GM12878 (cell line): ENCODE measurements at regions not wholly inside any gene's neighbourhood (a gene's known extent, or its start where the extent isn't known, plus 50 kb on each side); places are given as distances from the start of the nearest gene placed in this dataset.

Experiments used
- ATAC-seq: fragments of 200-7000 bp; cut with Tn5 transposase; 3 replicates; pipeline ENCODE4 v1.9.1; 2020; ENCODE audit warnings: mild to moderate bottlenecking, moderate library complexity
- BruUV-seq: library from RNA; stranded (reverse); fragments of 400-500 nt; replicated peaks from 2 replicates; lab custom pipeline; 2021; lab: Mats Ljungman, UMichigan
- CTCF ChIA-PET: fragments of 300-600 bp; sonication (Branson Sonifier 250); formaldehyde crosslinking; extraction: SDS; loops from one replicate; lab custom pipeline; 2021; ENCODE audit warnings: inconsistent platforms; lab: Yijun Ruan, JAX
- POLR2A ChIA-PET: fragments of 350-600 bp; formaldehyde crosslinking; extraction: SDS; loops from one replicate; lab custom pipeline; 2021; ENCODE audit warnings: inconsistent platforms; lab: Charles Lee
- RAD21 ChIA-PET: fragments of 300-600 bp; sonication (Branson Sonifier 250); formaldehyde crosslinking; loops from one replicate; lab custom pipeline; 2023; ENCODE audit warnings: antibody characterized with exemption; ENCODE audit not compliant: unreplicated experiment; lab: Charles Lee
- SMC1A ChIA-PET: fragments of 300-600 bp; sonication (Branson Sonifier 250); formaldehyde crosslinking; loops from one replicate; lab custom pipeline; 2023; ENCODE audit not compliant: unreplicated experiment, uncharacterized antibody; lab: Charles Lee
- DNase-seq: peaks from one replicate; pipeline ENCODE4 v3.0.0-alpha.2; 2011; ENCODE audit warnings: low read depth, low spot score
- FAIRE-seq: peaks from 3 replicates; lab custom pipeline; 2011; peaks lifted over from hg19 to GRCh38; lab: Jason Lieb, UNC
- H2AFZ ChIP-seq: 2 replicates; pipeline ENCODE4 v1.6.0; 2011; ENCODE audit warnings: low read depth, low read length, control low read depth; ENCODE audit not compliant: control insufficient read depth
- H3K27ac ChIP-seq: 2 replicates; pipeline ENCODE4 v1.5.1; 2011; ENCODE audit warnings: control low read depth; ENCODE audit not compliant: control insufficient read depth, insufficient read depth
- H3K27me3 ChIP-seq, 2 experiments: replicated peaks in 1 of 2; 2 replicates each; pipeline versions ENCODE4 v1.6.0 to v1.6.1; 2011; ENCODE audit warnings: low read length in 1 of 2; ENCODE audit not compliant: control insufficient read depth in 2 of 2, insufficient read depth in 2 of 2
- H3K36me3 ChIP-seq, 2 experiments: 2 replicates each; pipeline ENCODE4 v1.5.1; 2011; ENCODE audit warnings: low read length in 1 of 2; ENCODE audit not compliant: control insufficient read depth in 2 of 2, insufficient read depth in 2 of 2
- H3K4me1 ChIP-seq: 2 replicates; pipeline ENCODE4 v1.6.1; 2011; ENCODE audit warnings: mild to moderate bottlenecking, low read length, moderate library complexity, mixed read lengths; ENCODE audit not compliant: control insufficient read depth, insufficient read depth
- H3K4me2 ChIP-seq: 2 replicates; pipeline ENCODE4 v1.6.0; 2011; ENCODE audit warnings: control low read depth; ENCODE audit not compliant: control insufficient read depth, insufficient read depth
- H3K4me3 ChIP-seq: fragments of 200-600 bp; sonication (generic); 2 replicates; pipeline ENCODE4 v1.5.1; 2016
- H3K79me2 ChIP-seq: 2 replicates; pipeline ENCODE4 v1.6.0; 2011; ENCODE audit warnings: low read length; ENCODE audit not compliant: control insufficient read depth, insufficient read depth
- H3K9ac ChIP-seq: 2 replicates; pipeline ENCODE4 v1.8.0; 2011; ENCODE audit warnings: low read length, control low read depth, mixed read lengths; ENCODE audit not compliant: control insufficient read depth, insufficient read depth
- H3K9me3 ChIP-seq: replicated peaks from 3 replicates; pipeline ENCODE4 v1.5.1; 2011; ENCODE audit warnings: mild to moderate bottlenecking, low read length; ENCODE audit not compliant: control insufficient read depth, insufficient read depth
- H4K20me1 ChIP-seq: 2 replicates; pipeline ENCODE4 v1.6.0; 2011; ENCODE audit not compliant: control insufficient read depth, insufficient read depth
- ASH2L ChIP-seq: fragments of 300-600, 200-600 bp; sonication (generic); IDR thresholded peaks from 2 replicates; pipeline ENCODE4 v1.6.1; 2017; ENCODE audit warnings: low read depth, mild to moderate bottlenecking, borderline replicate concordance
- BMI1 ChIP-seq: fragments of 450-650 bp; IDR thresholded peaks from 2 replicates; pipeline ENCODE4 v1.6.1; 2016; ENCODE audit warnings: mild to moderate bottlenecking, moderate library complexity, borderline replicate concordance
- CREM ChIP-seq: IDR thresholded peaks from 2 replicates; pipeline ENCODE4 v1.6.1; 2014; ENCODE audit warnings: antibody characterized with exemption, low read depth
- EED ChIP-seq: sonication (generic); IDR thresholded peaks from 2 replicates; pipeline ENCODE4 v1.6.1; 2016; ENCODE audit warnings: antibody characterized with exemption, low read depth
- JUND ChIP-seq: IDR thresholded peaks from 2 replicates; pipeline ENCODE4 v1.6.1; 2012; ENCODE audit warnings: low read depth, mild to moderate bottlenecking, low read length, improper control_type of control experiment, moderate library complexity
- NFIC ChIP-seq: IDR thresholded peaks from 2 replicates; pipeline ENCODE4 v1.6.1; 2012; ENCODE audit warnings: low read depth, mild to moderate bottlenecking, inconsistent platforms, low read length, moderate library complexity
- NFXL1 ChIP-seq: fragments of 450-650 bp; IDR thresholded peaks from 2 replicates; pipeline ENCODE4 v1.6.1; 2017; ENCODE audit warnings: antibody characterized with exemption, mild to moderate bottlenecking, borderline replicate concordance
- STAT1 ChIP-seq: fragments of 450-650 bp; conservative IDR thresholded peaks from 2 replicates; pipeline ENCODE4 v1.6.1; 2014; ENCODE audit warnings: antibody characterized with exemption, mild to moderate bottlenecking
- TCF3 ChIP-seq: IDR thresholded peaks from 2 replicates; pipeline ENCODE4 v1.6.1; 2012; ENCODE audit warnings: low read depth, mild to moderate bottlenecking, low read length, borderline replicate concordance; ENCODE audit not compliant: insufficient read depth
- ZNF274 ChIP-seq: IDR thresholded peaks from one replicate; pipeline ENCODE4 v1.8.0; 2011; ENCODE audit not compliant: insufficient read length, insufficient read depth
- WGBS: methylation state at CpG from one replicate; pipeline ENCODE4 v1.1.6; 2016; ENCODE audit warnings: low lambda C conversion rate; ENCODE audit not compliant: insufficient replicate concordance, insufficient coverage; ENCODE audit errors: missing lambda C conversion rate; 5-methylcytosine and 5-hydroxymethylcytosine counted together
- in situ Hi-C: fragments of 300-500 bp; cut with MboI; formaldehyde crosslinking; loops from 9 replicates; pipeline ENCODE4 v1.14.3; 2018; ENCODE audit warnings: mixed read lengths
- intact Hi-C: fragments of 100-400 bp; cut with micrococcal nuclease; formaldehyde crosslinking; loops from one replicate; pipeline ENCODE4 v1.14.2; 2022; ENCODE audit not compliant: unreplicated experiment
- TF ChIP-seq, protein P1 (sequence below): fragments of 450-650 bp; IDR thresholded peaks from 2 replicates; pipeline ENCODE4 v1.6.1; 2017; ENCODE audit warnings: mild to moderate bottlenecking, low read depth, inconsistent platforms; ENCODE audit not compliant: poor library complexity, severe bottlenecking
- TF ChIP-seq, protein P2 (sequence below): fragments of 450-650 bp; IDR thresholded peaks from 2 replicates; pipeline ENCODE4 v1.6.1; 2016; ENCODE audit warnings: mild to moderate bottlenecking, moderate library complexity, borderline replicate concordance

DNA sequence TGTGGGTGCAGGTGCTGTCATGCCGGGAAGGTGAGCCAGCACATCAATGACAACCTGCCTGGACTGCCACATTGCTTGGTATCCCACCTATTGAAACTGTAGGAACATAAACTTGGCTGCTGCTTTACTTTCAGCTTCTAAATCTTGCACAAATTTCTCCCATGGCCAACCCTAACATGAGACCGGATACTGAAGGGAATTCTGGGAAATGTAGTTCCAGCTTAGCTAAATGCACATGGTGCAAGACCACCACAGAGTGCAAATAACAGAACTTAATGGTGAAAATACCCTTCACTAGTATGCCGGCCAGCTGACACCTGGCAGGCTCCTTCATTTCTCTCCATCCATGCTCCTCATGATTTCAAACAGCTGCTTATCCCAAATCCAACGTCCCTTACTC lies 247.4 kb downstream of the ARRDC4 start:
- no peaks in the 10 kb centered on the region for H3K36me3 ChIP-seq
- no peak overlapping the region for H3K27ac ChIP-seq
- TF ChIP-seq ASH2L: no peak
- no peak for TF ChIP-seq CREM
- no peak for TF ChIP-seq TCF3
- no peak for TF ChIP-seq JUND
- no peak for TF ChIP-seq NFIC
- TF ChIP-seq ZNF274: no peak
- RAD21 ChIA-PET: no interaction called here
- intact Hi-C loops (no loop called here), in situ Hi-C loops (no loop called here)
- no peaks in the 10 kb centered on the region for H3K9me3 ChIP-seq
- FAIRE-seq (no peak), ATAC-seq (no peak), DNase-seq (no peak)
- 14% methylated on average over 4 of the region's 4 CpGs for WGBS
- H3K27me3 ChIP-seq: no peaks in the 10 kb centered on the region
- no TSS peak for BruUV-seq
- H3K79me2 ChIP-seq: no peaks in the 10 kb centered on the region
- no peaks in the 10 kb centered on the region for H3K4me1 ChIP-seq
- SMC1A ChIA-PET: no interaction called here
- no peak overlapping the region for H3K4me3 ChIP-seq
- no peak overlapping the region for H3K9ac ChIP-seq
- CTCF ChIA-PET: no interaction called here
- H3K4me2 ChIP-seq: no peak overlapping the region
- no peaks in the 10 kb centered on the region for H4K20me1 ChIP-seq
- no peak overlapping the region for H2AFZ ChIP-seq
- POLR2A ChIA-PET: no interaction called here

DNA sequence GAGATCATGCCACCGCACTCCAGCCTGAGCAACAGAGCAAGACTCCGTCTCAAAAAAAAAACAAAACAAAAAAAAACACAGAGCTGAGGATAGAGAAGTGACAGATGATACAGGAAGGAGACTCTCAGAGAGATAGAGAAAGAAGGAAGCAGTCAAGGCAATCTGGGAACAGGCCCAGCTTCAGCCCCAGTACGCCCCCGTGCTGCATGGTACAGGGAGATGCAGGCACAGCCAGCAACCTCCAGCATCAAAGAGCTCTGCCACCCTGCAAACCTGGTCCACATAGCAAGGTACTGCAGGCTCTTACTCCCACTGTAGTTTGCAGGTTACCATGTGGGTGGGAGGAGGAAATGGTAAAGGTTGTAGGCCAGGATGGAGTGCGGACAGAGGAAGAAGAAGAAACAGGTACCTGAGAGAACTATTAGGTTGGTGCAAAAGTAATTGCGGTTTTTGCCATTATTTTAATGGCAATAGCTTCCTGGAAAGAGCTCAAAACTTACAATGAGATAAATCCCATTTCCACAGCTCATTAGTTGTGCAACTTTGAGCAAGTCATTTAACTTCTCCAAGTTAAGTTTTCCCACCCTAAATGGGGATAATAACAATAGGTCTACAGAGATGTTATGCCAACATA lies 253.0 kb downstream of the ARRDC4 start:
- Histone ChIP-seq H4K20me1 (no peaks in the 10 kb centered on the region), H3K27ac (no peak overlapping the region), H3K79me2 (no peaks in the 10 kb centered on the region), H3K27me3 (no peaks in the 10 kb centered on the region), H3K9me3 (no peaks in the 10 kb centered on the region), H3K4me1 (no peaks in the 10 kb centered on the region), H3K4me2 (no peak overlapping the region), H3K9ac (no peak overlapping the region), H3K4me3 (no peak overlapping the region), H3K36me3 (no peaks in the 10 kb centered on the region), H2AFZ (no peak overlapping the region)
- FAIRE-seq (no peak), DNase-seq (no peak), ATAC-seq (no peak)
- CTCF ChIA-PET: no interaction called here
- SMC1A ChIA-PET: interaction anchor here (0.6 kb wide), 1 partner anchor 161 kb away, joined by 3 read pairs; no protein-coding TSS in a partner anchor
- no TSS peak for BruUV-seq
- WGBS: 57% methylated on average over 6 of the region's 6 CpGs
- intact Hi-C loops (no loop called here), in situ Hi-C loops (no loop called here)
- POLR2A ChIA-PET: no interaction called here
- RAD21 ChIA-PET: no interaction called here
- TF ChIP-seq EED (no peak), BMI1 (no peak), NFXL1 (no peak), STAT1 (no peak)
- TF ChIP-seq, protein P1, sequence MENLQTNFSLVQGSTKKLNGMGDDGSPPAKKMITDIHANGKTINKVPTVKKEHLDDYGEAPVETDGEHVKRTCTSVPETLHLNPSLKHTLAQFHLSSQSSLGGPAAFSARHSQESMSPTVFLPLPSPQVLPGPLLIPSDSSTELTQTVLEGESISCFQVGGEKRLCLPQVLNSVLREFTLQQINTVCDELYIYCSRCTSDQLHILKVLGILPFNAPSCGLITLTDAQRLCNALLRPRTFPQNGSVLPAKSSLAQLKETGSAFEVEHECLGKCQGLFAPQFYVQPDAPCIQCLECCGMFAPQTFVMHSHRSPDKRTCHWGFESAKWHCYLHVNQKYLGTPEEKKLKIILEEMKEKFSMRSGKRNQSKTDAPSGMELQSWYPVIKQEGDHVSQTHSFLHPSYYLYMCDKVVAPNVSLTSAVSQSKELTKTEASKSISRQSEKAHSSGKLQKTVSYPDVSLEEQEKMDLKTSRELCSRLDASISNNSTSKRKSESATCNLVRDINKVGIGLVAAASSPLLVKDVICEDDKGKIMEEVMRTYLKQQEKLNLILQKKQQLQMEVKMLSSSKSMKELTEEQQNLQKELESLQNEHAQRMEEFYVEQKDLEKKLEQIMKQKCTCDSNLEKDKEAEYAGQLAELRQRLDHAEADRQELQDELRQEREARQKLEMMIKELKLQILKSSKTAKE: no peak
- TF ChIP-seq, protein P2, sequence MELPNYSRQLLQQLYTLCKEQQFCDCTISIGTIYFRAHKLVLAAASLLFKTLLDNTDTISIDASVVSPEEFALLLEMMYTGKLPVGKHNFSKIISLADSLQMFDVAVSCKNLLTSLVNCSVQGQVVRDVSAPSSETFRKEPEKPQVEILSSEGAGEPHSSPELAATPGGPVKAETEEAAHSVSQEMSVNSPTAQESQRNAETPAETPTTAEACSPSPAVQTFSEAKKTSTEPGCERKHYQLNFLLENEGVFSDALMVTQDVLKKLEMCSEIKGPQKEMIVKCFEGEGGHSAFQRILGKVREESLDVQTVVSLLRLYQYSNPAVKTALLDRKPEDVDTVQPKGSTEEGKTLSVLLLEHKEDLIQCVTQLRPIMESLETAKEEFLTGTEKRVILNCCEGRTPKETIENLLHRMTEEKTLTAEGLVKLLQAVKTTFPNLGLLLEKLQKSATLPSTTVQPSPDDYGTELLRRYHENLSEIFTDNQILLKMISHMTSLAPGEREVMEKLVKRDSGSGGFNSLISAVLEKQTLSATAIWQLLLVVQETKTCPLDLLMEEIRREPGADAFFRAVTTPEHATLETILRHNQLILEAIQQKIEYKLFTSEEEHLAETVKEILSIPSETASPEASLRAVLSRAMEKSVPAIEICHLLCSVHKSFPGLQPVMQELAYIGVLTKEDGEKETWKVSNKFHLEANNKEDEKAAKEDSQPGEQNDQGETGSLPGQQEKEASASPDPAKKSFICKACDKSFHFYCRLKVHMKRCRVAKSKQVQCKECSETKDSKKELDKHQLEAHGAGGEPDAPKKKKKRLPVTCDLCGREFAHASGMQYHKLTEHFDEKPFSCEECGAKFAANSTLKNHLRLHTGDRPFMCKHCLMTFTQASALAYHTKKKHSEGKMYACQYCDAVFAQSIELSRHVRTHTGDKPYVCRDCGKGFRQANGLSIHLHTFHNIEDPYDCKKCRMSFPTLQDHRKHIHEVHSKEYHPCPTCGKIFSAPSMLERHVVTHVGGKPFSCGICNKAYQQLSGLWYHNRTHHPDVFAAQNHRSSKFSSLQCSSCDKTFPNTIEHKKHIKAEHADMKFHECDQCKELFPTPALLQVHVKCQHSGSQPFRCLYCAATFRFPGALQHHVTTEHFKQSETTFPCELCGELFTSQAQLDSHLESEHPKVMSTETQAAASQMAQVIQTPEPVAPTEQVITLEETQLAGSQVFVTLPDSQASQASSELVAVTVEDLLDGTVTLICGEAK: no peak; the same call in 1 of the 2 replicates
